Heart left ventricle (tissue), 16 donors: ENCODE measurements at regions not wholly inside any gene's neighbourhood (a gene's known extent, or its start where the extent isn't known, plus 50 kb on each side); places are given as distances from the start of the nearest gene placed in this dataset.

Experiments used
- ATAC-seq, 4 donors: fragments of 200-7000 bp; cut with Tn5 transposase; one replicate each; pipeline ENCODE4 v1.9.1; 2020 to 2022; ENCODE audit warnings: moderate library complexity in 4 of 4, mild to moderate bottlenecking in 3 of 4, moderate number of reproducible peaks in 1 of 4
- DNase-seq, 5 donors: peaks; one replicate each; pipeline ENCODE4 v3.0.0-alpha.2; 2020
- H3K27ac ChIP-seq, 12 donors: fragments of 200-600 bp; sonication (generic) in 4 of 12; one replicate each; pipeline versions ENCODE4 v1.5.0 to v1.8.0; 2016 to 2022; ENCODE audit warnings: mild to moderate bottlenecking in 2 of 12
- H3K27me3 ChIP-seq, 9 donors: fragments of 200-600 bp; sonication (generic) in 2 of 9; one replicate each; pipeline versions ENCODE4 v1.5.1 to v1.8.0; 2016 to 2022; ENCODE audit warnings: mild to moderate bottlenecking in 3 of 9
- H3K36me3 ChIP-seq, 9 donors: fragments of 200-600 bp; sonication (generic) in 2 of 9; one replicate each; pipeline versions ENCODE4 v1.5.0 to v1.8.0; 2018 to 2022; ENCODE audit warnings: mild to moderate bottlenecking in 2 of 9
- H3K4me1 ChIP-seq, 12 donors: fragments of 200-600 bp; sonication (generic) in 4 of 12; one replicate each; pipeline versions ENCODE4 v1.5.0 to v1.8.0; 2016 to 2022; ENCODE audit warnings: mild to moderate bottlenecking in 3 of 12
- H3K4me3 ChIP-seq, 12 donors: fragments of 200-600 bp; sonication (generic) in 4 of 12; one replicate each; pipeline versions ENCODE4 v1.5.0 to v1.8.0; 2017 to 2022; ENCODE audit warnings: mild to moderate bottlenecking in 9 of 12, moderate library complexity in 4 of 12
- H3K9me3 ChIP-seq, 12 donors: fragments of 200-600 bp; sonication (generic) in 4 of 12; one replicate each; pipeline versions ENCODE4 v1.5.0 to v1.8.0; 2016 to 2022; ENCODE audit warnings: mild to moderate bottlenecking in 1 of 12
- CTCF ChIP-seq, 12 donors: fragments of 200-600 bp; sonication (generic) in 4 of 12; IDR thresholded peaks; one replicate each; pipeline versions ENCODE4 v1.5.0 to v1.8.0; 2018 to 2022; ENCODE audit warnings: antibody characterized with exemption in 12 of 12, mild to moderate bottlenecking in 5 of 12
- POLR2A ChIP-seq, 2 donors: fragments of 450-650 bp; IDR thresholded peaks; one replicate each; pipeline ENCODE4 v1.6.1; 2017; ENCODE audit warnings: antibody characterized with exemption in 2 of 2, mild to moderate bottlenecking in 2 of 2, moderate library complexity in 2 of 2
- WGBS, 4 donors: extraction: QIAGEN DNeasy Blood & Tissue Kit in 2 of 4; methylation state at CpG; one replicate each; pipeline versions ENCODE4 v1.1.5 to v1.1.7; 2013 to 2018; 5-methylcytosine and 5-hydroxymethylcytosine counted together
- intact Hi-C, 10 donors: fragments of 100-400 bp; cut with DNase I; formaldehyde crosslinking; loops; one replicate each; pipeline versions ENCODE4 v1.11.1 to v1.14.2; 2022
- donor health status: ischemic (EF 13 %, LVEDD 7.1; RV severe dilation, severe dysfunction).
- donor health status: healthy with polysubstance abuse.
- donor health status: DM: no; HTN: yes; CAD: no.
- donor health status: DM: no; HTN: no; CAD: no.
- donor health status: ischemic (EF 25% LVEDD 6.9; RV normal size, moderate dysfunction).
- donor health status: ischemic (EF 25% LVEDD 5.7; RV mildly dilated, moderate dysfunction).
- donor health status: healthy.
- donor health status: DM: yes; HTN: yes; CAD: no.
- donor health status: ischemic (EF 35%, LVEDD 5.7; RV mildly dilated, moderate dysfunction).
- donor health status: nonischemic (EF 11% LVEDD 7.7; RV severe dilation, severe dysfunction).
- donor health status: DM: yes; HTN: yes; CAD: no.
- donor health status: PGD.
- donor health status: ischemic (EF 29% LVEDD 5.4; RV normal size, mild dysfunction).
- donor health status: nonischemic (EF 23%, LVEDD 6.1; RV moderate dilation, normal function).

- Histone ChIP-seq H3K27ac (no peak overlapping the region), H3K36me3 (no peaks in the 10 kb centered on the region), H3K27me3 (no peaks in the 10 kb centered on the region), H3K4me3 (no peak overlapping the region), H3K4me1 (no peaks in the 10 kb centered on the region), H3K9me3 (peaks cover 0 to 4% (median 0%) of the 10 kb centered on the region in 12 donors)
- 70 to 80% (median 72%) methylated on average over 2 of the region's 2 CpGs for WGBS, 4 donors
- DNase-seq, result no peak
- TF ChIP-seq CTCF (IDR thresholded peaks at IDR 0.05) (no peak), POLR2A (IDR thresholded peaks at IDR 0.05) (no peak)
- intact Hi-C loops, result no loop called here
- no peak for ATAC-seq
Measured at GRCh38 chr2:194562329-194562728, 1094.7 kb upstream of the SLC39A10 start.

GRCh38 chr2:194559964-194560363, 1097.1 kb upstream of the SLC39A10 start:
- intact Hi-C loops, result no loop called here
- ATAC-seq, result no peak

GRCh38 chr2:194559523-194559922, 1097.5 kb upstream of the SLC39A10 start:
- H3K27me3 ChIP-seq, result peaks cover 0 to 3% (median 0%) of the 10 kb centered on the region in 9 donors
- ATAC-seq, result no peak

More at GRCh38 chr2:194559964-194560363, 1097.1 kb upstream of the SLC39A10 start:
- peaks cover 0 to 4% (median 0%) of the 10 kb centered on the region in 12 donors for H3K9me3 ChIP-seq
- H3K4me3 ChIP-seq, result no peak overlapping the region
- no peak for DNase-seq
- TF ChIP-seq POLR2A (IDR thresholded peaks at IDR 0.05) (no peak), CTCF (IDR thresholded peaks at IDR 0.05) (no peak)
- H3K27ac ChIP-seq, result no peak overlapping the region
- H3K27me3 ChIP-seq, result peaks cover 0 to 3% (median 0%) of the 10 kb centered on the region in 9 donors
- no peaks in the 10 kb centered on the region for H3K36me3 ChIP-seq
- no peaks in the 10 kb centered on the region for H3K4me1 ChIP-seq
- WGBS, 4 donors, result 77 to 93% (median 88%) methylated on average over 3 of the region's 3 CpGs

GRCh38 chr2:194557993-194558392, 1099.0 kb upstream of the SLC39A10 start:
- ATAC-seq (no peak), DNase-seq (no peak)
- TF ChIP-seq POLR2A (IDR thresholded peaks at IDR 0.05), result no peak
- no peak for TF ChIP-seq CTCF (IDR thresholded peaks at IDR 0.05)
- intact Hi-C loops, result no loop called here
- 72 to 89% (median 83%) methylated on average over 1 of the region's 1 CpG for WGBS, 4 donors
- no peaks in the 10 kb centered on the region for H3K4me1 ChIP-seq
- H3K27ac ChIP-seq, result no peak overlapping the region
- H3K9me3 ChIP-seq, result peaks cover 0 to 4% (median 0%) of the 10 kb centered on the region in 12 donors
- no peaks in the 10 kb centered on the region for H3K36me3 ChIP-seq
- H3K27me3 ChIP-seq, result peaks cover 0 to 3% (median 0%) of the 10 kb centered on the region in 9 donors
- no peak overlapping the region for H3K4me3 ChIP-seq

More at GRCh38 chr2:194559523-194559922, 1097.5 kb upstream of the SLC39A10 start:
- H3K9me3 ChIP-seq, result peaks cover 0 to 4% (median 0%) of the 10 kb centered on the region in 12 donors
- H3K27ac ChIP-seq, result no peak overlapping the region
- TF ChIP-seq CTCF (IDR thresholded peaks at IDR 0.05) (no peak), POLR2A (IDR thresholded peaks at IDR 0.05) (no peak)
- no peak overlapping the region for H3K4me3 ChIP-seq
- WGBS, 4 donors, result 72 to 81% (median 79%) methylated on average over 4 to 5 of the region's 5 CpGs
- H3K36me3 ChIP-seq, result no peaks in the 10 kb centered on the region
- H3K4me1 ChIP-seq, result no peaks in the 10 kb centered on the region
- intact Hi-C loops, result no loop called here
- no peak for DNase-seq
